Fibroblast of peridontal ligament (primary cell): ENCODE measurements at regions not wholly inside any gene's neighbourhood (a gene's known extent, or its start where the extent isn't known, plus 50 kb on each side); places are given as distances from the start of the nearest gene placed in this dataset.
A peak's percentile ranks its signal among the peaks of the same experiment; 100 is the strongest.

Source experiments
- DNase-seq: peaks from one replicate; pipeline ENCODE4 v3.0.0-alpha.2; 2010; ENCODE audit errors: extremely low read depth

GRCh38 chr12:108037960-108038359 is 91.1 kb upstream of the WSCD2 start:
- DNase-seq, result no peak

DNA sequence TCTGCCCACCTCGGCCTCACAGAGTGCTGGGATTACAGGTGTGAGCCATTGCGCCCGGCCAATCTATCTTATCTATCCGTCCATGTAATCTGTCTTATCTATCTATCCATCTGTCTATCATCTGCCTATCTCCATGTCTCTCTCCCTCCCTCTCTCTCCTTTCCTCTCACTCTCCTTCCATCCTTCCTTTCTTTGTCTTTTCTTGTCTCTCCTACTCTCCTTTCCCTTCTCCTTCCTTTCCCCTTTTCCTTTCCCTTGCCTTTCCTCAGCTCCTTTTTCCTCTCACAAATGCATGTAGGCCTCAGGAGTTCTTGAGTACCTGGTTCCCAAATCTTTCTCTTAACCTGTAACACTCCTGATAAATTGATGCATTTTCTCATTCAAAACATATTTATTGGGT is 89.3 kb upstream of the WSCD2 start:
- no peak for DNase-seq

GRCh38 chr12:108040947-108041346 is 88.1 kb upstream of the WSCD2 start:
- DNase-seq, result no peak

DNA sequence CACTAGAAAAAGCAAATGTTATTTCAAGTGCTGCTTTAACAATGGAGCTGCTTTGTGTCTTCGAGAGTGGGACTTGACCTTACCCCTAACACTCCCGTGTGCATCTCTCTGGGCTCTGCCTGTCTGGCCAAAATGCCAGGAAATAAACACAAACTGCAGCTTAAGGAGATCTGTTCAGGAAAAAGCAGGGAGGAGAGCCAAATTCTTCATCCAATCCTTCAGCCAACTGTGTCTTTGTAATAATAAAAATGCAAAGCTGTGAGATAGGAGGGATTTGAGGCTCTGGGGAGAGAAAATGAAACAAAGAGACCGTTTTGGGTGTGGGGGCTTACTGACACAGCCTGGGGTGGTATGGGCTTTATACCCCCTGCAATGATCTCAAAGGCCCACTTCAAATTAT is 85.8 kb upstream of the WSCD2 start:
- DNase-seq, result no peak

GRCh38 chr12:108043750-108044533 is 85.1 kb upstream of the WSCD2 start:
- no peak for DNase-seq

GRCh38 chr12:108046135-108046534 is 83.0 kb upstream of the WSCD2 start:
- no peak for DNase-seq

DNA sequence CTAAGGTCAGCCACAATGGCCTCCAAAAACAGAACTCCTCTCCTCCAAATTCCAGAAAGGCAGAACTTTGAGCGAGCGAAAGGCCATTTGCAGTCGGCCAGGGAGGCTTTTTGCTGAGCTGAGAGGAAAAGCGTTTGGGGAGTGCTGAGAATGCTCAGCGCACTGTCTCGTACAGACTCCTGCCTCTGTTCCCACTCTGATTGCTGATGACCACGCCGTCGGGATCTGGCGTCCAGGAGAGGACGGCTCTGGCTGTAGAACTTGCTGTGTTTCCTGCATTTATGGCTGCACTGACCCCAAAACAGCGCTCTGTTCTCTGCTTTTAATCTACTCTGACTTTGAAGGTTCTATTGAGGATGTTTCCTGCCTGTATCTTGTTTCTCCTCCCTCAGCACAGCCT is 82.4 kb upstream of the WSCD2 start:
- DNase-seq, result no peak

GRCh38 chr12:108047071-108047550 is 82.0 kb upstream of the WSCD2 start:
- DNase-seq, result peak; percentile 1

DNA sequence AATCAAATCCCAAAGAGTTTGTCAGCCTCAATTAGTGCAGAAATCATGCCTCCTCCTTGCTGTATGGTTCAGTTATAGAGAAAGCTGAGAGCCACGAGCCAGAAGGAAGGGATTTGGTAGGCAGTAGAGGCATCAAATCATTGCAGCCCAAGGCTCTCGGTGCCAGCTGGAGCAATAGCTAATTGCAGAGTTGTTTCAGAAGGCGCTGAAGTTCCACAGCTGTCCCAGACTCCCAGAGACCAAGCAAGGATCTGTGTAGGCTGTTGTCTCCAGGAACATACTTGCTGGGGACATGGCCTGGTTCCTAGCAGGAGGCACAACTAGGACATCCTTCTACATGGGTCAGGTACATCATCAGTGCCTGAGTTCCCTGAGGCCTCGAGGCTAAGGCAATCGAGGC is 80.4 kb upstream of the WSCD2 start:
- no peak for DNase-seq

DNA sequence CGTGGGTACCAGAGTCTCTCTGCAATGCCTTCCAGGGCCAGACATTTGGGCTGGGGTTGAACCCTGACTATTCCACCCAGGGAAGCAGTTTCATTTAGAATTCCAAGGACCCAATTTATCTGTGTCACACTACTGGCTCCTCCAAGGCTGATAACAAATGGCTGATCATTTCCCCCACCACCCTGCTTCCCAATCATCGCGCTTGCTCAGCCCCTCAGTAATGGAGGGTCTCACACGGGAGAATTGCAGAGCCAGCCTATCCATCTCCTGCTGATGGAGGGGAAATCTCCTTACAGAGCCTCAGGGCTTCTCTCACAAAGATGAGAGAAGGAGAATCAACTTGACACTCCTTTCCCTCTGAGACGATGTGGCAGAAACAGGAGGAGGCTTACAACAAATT is 78.4 kb upstream of the WSCD2 start:
- no peak for DNase-seq

DNA sequence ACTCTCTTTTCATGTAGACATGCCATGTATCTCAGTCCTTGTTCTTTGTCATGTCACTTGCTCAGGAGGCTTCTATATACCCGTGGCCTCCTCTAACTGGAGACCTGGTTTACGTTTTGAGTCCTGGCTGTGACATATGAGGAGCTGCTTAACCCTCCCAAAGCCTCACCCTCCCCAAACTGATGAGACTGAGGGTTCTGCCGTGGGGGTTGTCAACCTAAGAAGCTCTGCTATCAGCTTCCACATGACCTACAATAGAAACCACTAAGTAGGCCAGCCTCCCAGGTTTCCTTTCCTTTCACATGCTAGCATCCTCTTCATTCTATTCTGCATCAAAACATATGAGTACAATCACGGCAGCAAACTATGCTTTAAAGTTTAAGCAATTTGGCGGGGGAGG is 76.8 kb upstream of the WSCD2 start:
- DNase-seq, result no peak

DNA sequence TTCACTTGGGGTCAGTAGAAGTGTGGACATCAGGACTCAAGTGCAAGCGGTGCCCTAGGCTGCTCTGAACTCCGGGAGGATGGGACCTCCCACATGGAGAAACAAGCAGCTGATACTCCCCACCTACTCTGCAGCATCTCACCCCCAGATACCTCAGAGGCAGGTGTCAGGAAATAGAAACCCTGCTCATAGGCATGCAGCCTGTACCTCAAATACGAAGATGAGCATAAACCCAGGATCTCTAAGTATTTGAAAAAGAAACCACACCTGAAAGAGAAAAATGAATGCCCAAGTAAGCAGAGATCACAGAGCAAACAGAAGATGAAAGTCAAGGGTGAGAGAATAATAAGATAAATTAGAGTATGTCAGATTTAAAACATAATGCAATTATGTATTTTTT is 75.6 kb upstream of the WSCD2 start:
- no peak for DNase-seq

GRCh38 chr12:108054496-108054895 is 74.6 kb upstream of the WSCD2 start:
- DNase-seq, result no peak

GRCh38 chr12:108055141-108055540 is 73.9 kb upstream of the WSCD2 start:
- DNase-seq, result no peak

GRCh38 chr12:108060067-108060466 is 69.0 kb upstream of the WSCD2 start:
- no peak for DNase-seq

GRCh38 chr12:108060903-108061302 is 68.2 kb upstream of the WSCD2 start:
- DNase-seq, result no peak

DNA sequence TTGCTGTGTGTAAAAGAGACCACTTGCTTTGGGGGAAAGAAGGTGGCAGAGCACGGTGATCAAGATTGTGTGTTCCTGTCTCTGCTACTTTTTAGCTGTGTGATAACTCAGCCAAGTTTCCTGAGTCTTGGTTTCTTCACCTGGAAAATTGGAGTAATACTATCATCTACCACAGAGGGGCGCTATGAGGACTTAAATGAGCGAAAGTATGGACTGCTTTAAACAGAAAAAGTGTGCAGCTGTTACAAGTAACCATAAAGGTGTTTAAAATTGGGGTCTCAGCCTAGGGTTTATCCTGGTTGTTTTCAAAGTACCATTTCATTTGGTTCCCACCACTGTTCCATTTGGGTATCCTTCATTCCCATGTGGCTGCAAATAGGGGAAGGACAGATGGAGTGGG is 65.9 kb upstream of the WSCD2 start:
- DNase-seq, result peak; percentile 10

GRCh38 chr12:108065069-108065468 is 64.0 kb upstream of the WSCD2 start:
- no peak for DNase-seq

GRCh38 chr12:108066583-108067577 is 62.2 kb upstream of the WSCD2 start:
- no peak for DNase-seq

- DNase-seq, result no peak
Observed at GRCh38 chr12:108069651-108070165, 59.4 kb upstream of the WSCD2 start.

- no peak for DNase-seq
Observed at GRCh38 chr12:108075561-108075960, 53.5 kb upstream of the WSCD2 start.

- no peak for DNase-seq
Observed at GRCh38 chr12:108076556-108076955, 52.5 kb upstream of the WSCD2 start.
